Stimulated activated CD4-positive, alpha-beta T cell treated with anti-CD3 and anti-CD28 coated beads, Interleukin-15, amount 100 ng/mL, for 48 hours (primary cell): ENCODE measurements at regions not wholly inside any gene's neighbourhood (a gene's known extent, or its start where the extent isn't known, plus 50 kb on each side); places are given as distances from the start of the nearest gene placed in this dataset.

Source experiments
- DNase-seq, 2 donors: peaks; one replicate each; pipeline ENCODE4 v3.0.0-alpha.2; 2020; ENCODE audit warnings: low read depth in 2 of 2

GRCh38 chr14:29274890-29275596 is 508.5 kb downstream of the FOXG1 start:
- DNase-seq = no peak

GRCh38 chr14:29278301-29279263 is 512.0 kb downstream of the FOXG1 start:
- no peak for DNase-seq

- DNase-seq = no peak
Measured at GRCh38 chr14:29282169-29282568, 515.6 kb downstream of the FOXG1 start.

GRCh38 chr14:29290441-29290840 is 523.9 kb downstream of the FOXG1 start:
- no peak for DNase-seq

- DNase-seq = no peak
Measured at GRCh38 chr14:29299372-29299771, 532.8 kb downstream of the FOXG1 start.

GRCh38 chr14:29301571-29301970 is 535.0 kb downstream of the FOXG1 start:
- no peak for DNase-seq

- no peak for DNase-seq
Measured at GRCh38 chr14:29310210-29310609, 543.6 kb downstream of the FOXG1 start.

GRCh38 chr14:29310757-29311156 is 544.2 kb downstream of the FOXG1 start:
- no peak for DNase-seq

GRCh38 chr14:29311983-29312382 is 545.4 kb downstream of the FOXG1 start:
- no peak for DNase-seq

- no peak for DNase-seq
Measured at GRCh38 chr14:29316936-29317335, 550.3 kb downstream of the FOXG1 start.

- no peak for DNase-seq
Measured at GRCh38 chr14:29317423-29317822, 550.8 kb downstream of the FOXG1 start.

GRCh38 chr14:29320286-29320685 is 553.7 kb downstream of the FOXG1 start:
- DNase-seq = no peak

GRCh38 chr14:29321646-29322045 is 555.1 kb downstream of the FOXG1 start:
- DNase-seq = no peak

GRCh38 chr14:29339494-29340172 is 573.0 kb downstream of the FOXG1 start:
- no peak for DNase-seq

GRCh38 chr14:29348504-29348903 is 579.1 kb downstream of the PRKD1 start:
- no peak for DNase-seq

GRCh38 chr14:29350496-29350895 is 577.2 kb downstream of the PRKD1 start:
- no peak for DNase-seq

- no peak for DNase-seq
Measured at GRCh38 chr14:29351996-29352705, 575.5 kb downstream of the PRKD1 start.

- no peak for DNase-seq
Measured at GRCh38 chr14:29352706-29353080, 575.0 kb downstream of the PRKD1 start.

- DNase-seq = no peak
Measured at GRCh38 chr14:29353513-29353912, 574.1 kb downstream of the PRKD1 start.

- DNase-seq = no peak
Measured at GRCh38 chr14:29354486-29354885, 573.2 kb downstream of the PRKD1 start.

- DNase-seq = no peak
Measured at GRCh38 chr14:29355331-29355730, 572.3 kb downstream of the PRKD1 start.

- DNase-seq = no peak
Measured at GRCh38 chr14:29355846-29356245, 571.8 kb downstream of the PRKD1 start.
